HG03108 (cell line): ENCODE measurements at regions not wholly inside any gene's neighbourhood (a gene's known extent, or its start where the extent isn't known, plus 50 kb on each side); places are given as distances from the start of the nearest gene placed in this dataset.
"Not testable (repeated sequence)": the region's sequence is repeated elsewhere in the genome, so short reads cannot be mapped to it uniquely, and the experiment has no call there.

Source experiments
- ATAC-seq: cut with Tn5 transposase; IDR thresholded peaks from one replicate; pipeline ENCODE4 v1.9.1; 2021; ENCODE audit warnings: moderate library complexity; ENCODE audit not compliant: unreplicated experiment

- ATAC-seq: no peak
Measured at GRCh38 chr2:147330925-147331324, 513.9 kb upstream of the ACVR2A start.

- no peak for ATAC-seq
Measured at GRCh38 chr2:147327613-147328012, 517.2 kb upstream of the ACVR2A start.

GRCh38 chr2:147325990-147326389 is 518.8 kb upstream of the ACVR2A start:
- ATAC-seq: no peak

- ATAC-seq: no peak
Measured at GRCh38 chr2:147320146-147320545, 524.7 kb upstream of the ACVR2A start.

GRCh38 chr2:147311058-147311430 is 533.8 kb upstream of the ACVR2A start:
- no peak for ATAC-seq

- no peak for ATAC-seq
Measured at GRCh38 chr2:147310335-147311057, 534.3 kb upstream of the ACVR2A start.

GRCh38 chr2:147297820-147298219 is 547.0 kb upstream of the ACVR2A start:
- peak; percentile 93 for ATAC-seq

GRCh38 chr2:147294825-147295392 is 549.9 kb upstream of the ACVR2A start:
- ATAC-seq: no peak

- ATAC-seq: no peak
Measured at GRCh38 chr2:147293991-147294824, 550.6 kb upstream of the ACVR2A start.

- no peak for ATAC-seq
Measured at GRCh38 chr2:147288131-147288530, 556.7 kb upstream of the ACVR2A start.

- ATAC-seq: no peak
Measured at GRCh38 chr2:147275943-147276342, 568.9 kb upstream of the ACVR2A start.

GRCh38 chr2:147273628-147274027 is 571.2 kb upstream of the ACVR2A start:
- no peak for ATAC-seq

- no peak for ATAC-seq
Measured at GRCh38 chr2:147273106-147273505, 571.7 kb upstream of the ACVR2A start.

GRCh38 chr2:147269581-147269980 is 575.2 kb upstream of the ACVR2A start:
- not testable (repeated sequence) for ATAC-seq

- no peak for ATAC-seq
Measured at GRCh38 chr2:147260241-147260640, 584.6 kb upstream of the ACVR2A start.

- ATAC-seq: no peak
Measured at GRCh38 chr2:147255812-147256211, 589.0 kb upstream of the ACVR2A start.

GRCh38 chr2:147250652-147251356 is 594.0 kb upstream of the ACVR2A start:
- peak; percentile 70 for ATAC-seq

- ATAC-seq: no peak
Measured at GRCh38 chr2:147247749-147248148, 597.1 kb upstream of the ACVR2A start.

- ATAC-seq: no peak
Measured at GRCh38 chr2:147242445-147242844, 602.4 kb upstream of the ACVR2A start.

- no peak for ATAC-seq
Measured at GRCh38 chr2:147236601-147237000, 608.2 kb upstream of the ACVR2A start.

- ATAC-seq: no peak
Measured at GRCh38 chr2:147232225-147232669, 612.6 kb upstream of the ACVR2A start.
